H1 (cell line): ENCODE measurements at regions not wholly inside any gene's neighbourhood (a gene's known extent, or its start where the extent isn't known, plus 50 kb on each side); places are given as distances from the start of the nearest gene placed in this dataset.
A peak's percentile ranks its signal among the peaks of the same experiment; 100 is the strongest.

Experiments
- CTCF ChIA-PET: fragments of 300-600 bp; sonication (Branson Sonifier 250); formaldehyde crosslinking; loops from one replicate; lab custom pipeline; 2021; ENCODE audit not compliant: partially characterized antibody; lab: Charles Lee
- POLR2A ChIA-PET: fragments of 300-600 bp; sonication (Branson Sonifier 250); formaldehyde crosslinking; loops from one replicate; lab custom pipeline; 2021; ENCODE audit warnings: inconsistent platforms; ENCODE audit not compliant: partially characterized antibody; lab: Charles Lee
- DNase-seq, 2 experiments: peaks; one replicate each; pipeline versions ENCODE4 v3.0.0 to v3.0.0-alpha.2; 2010 to 2022; ENCODE audit warnings: low spot score in 2 of 2, low read depth in 1 of 2, mixed read lengths in 1 of 2
- FAIRE-seq: peaks from 2 replicates; lab custom pipeline; 2011; peaks lifted over from hg19 to GRCh38; lab: Jason Lieb, UNC
- H2AFZ ChIP-seq: 2 replicates; pipeline ENCODE4 v1.8.1; 2012; ENCODE audit warnings: low read length, inconsistent platforms
- H2AK5ac ChIP-seq: 2 replicates; pipeline ENCODE4 v1.6.1; 2013; ENCODE audit warnings: low read depth, low read length
- H2BK120ac ChIP-seq: replicated peaks from 2 replicates; pipeline ENCODE3; 2013; ENCODE audit warnings: low read depth, low read length, inconsistent platforms
- H2BK12ac ChIP-seq: 2 replicates; pipeline ENCODE4 v1.6.1; 2013; ENCODE audit warnings: low read depth, low read length
- H2BK15ac ChIP-seq: 2 replicates; pipeline ENCODE4 v1.6.1; 2013; ENCODE audit warnings: low read length
- H2BK20ac ChIP-seq: 2 replicates; pipeline ENCODE4 v1.6.1; 2013; ENCODE audit warnings: low read length
- H2BK5ac ChIP-seq: 2 replicates; pipeline ENCODE4 v1.6.1; 2013; ENCODE audit warnings: low read depth, low read length
- H3K14ac ChIP-seq: 2 replicates; pipeline ENCODE4 v1.6.1; 2013; ENCODE audit warnings: inconsistent platforms; ENCODE audit not compliant: insufficient read length
- H3K18ac ChIP-seq: 2 replicates; pipeline ENCODE4 v1.6.1; 2013; ENCODE audit warnings: low read length; ENCODE audit errors: extremely low read depth
- H3K23ac ChIP-seq: 2 replicates; pipeline ENCODE4 v1.6.1; 2013; ENCODE audit warnings: inconsistent platforms; ENCODE audit not compliant: insufficient read length
- H3K23me2 ChIP-seq: 2 replicates; pipeline ENCODE4 v1.6.1; 2013; ENCODE audit warnings: low read depth, low read length
- H3K27ac ChIP-seq: 2 replicates; pipeline ENCODE4 v1.6.1; 2011; ENCODE audit warnings: low read depth, low read length, inconsistent platforms
- H3K27me3 ChIP-seq, 4 experiments: replicated peaks in 1 of 4; 1 replicate in 1 of 4; 2 replicates in 3 of 4; pipeline versions ENCODE4 v1.6.1 to v1.8.1; 2011 to 2013; ENCODE audit warnings: low read length in 3 of 4, mild to moderate bottlenecking in 3 of 4, inconsistent platforms in 2 of 4, mixed read lengths in 2 of 4, moderate library complexity in 1 of 4; ENCODE audit not compliant: control insufficient read depth in 3 of 4, insufficient read depth in 3 of 4; ENCODE audit errors: extremely low read depth in 1 of 4
- H3K36me3 ChIP-seq, 4 experiments: 2 replicates each; pipeline versions ENCODE4 v1.6.1 to v1.8.1; 2011 to 2013; ENCODE audit warnings: mild to moderate bottlenecking in 4 of 4, low read length in 3 of 4, moderate library complexity in 2 of 4, control low read depth in 1 of 4, inconsistent platforms in 1 of 4; ENCODE audit not compliant: insufficient read depth in 4 of 4, control insufficient read depth in 2 of 4
- H3K4ac ChIP-seq: replicated peaks from 2 replicates; pipeline ENCODE3; 2013; ENCODE audit warnings: low read length, low read depth, mixed read lengths, inconsistent platforms; ENCODE audit not compliant: insufficient read length
- H3K4me1 ChIP-seq, 4 experiments: replicated peaks in 1 of 4; 1 replicate in 1 of 4; 2 replicates in 3 of 4; pipeline versions ENCODE4 v1.6.1 to v1.8.1; 2011 to 2013; ENCODE audit warnings: low read length in 3 of 4, inconsistent platforms in 2 of 4, mixed read lengths in 1 of 4; ENCODE audit not compliant: insufficient read depth in 4 of 4, control insufficient read depth in 3 of 4
- H3K4me2 ChIP-seq, 2 experiments: 2 replicates each; pipeline versions ENCODE4 v1.6.1 to v1.8.1; 2011 to 2013; ENCODE audit warnings: low read depth in 2 of 2, low read length in 2 of 2, control low read depth in 1 of 2, inconsistent platforms in 1 of 2, mild to moderate bottlenecking in 1 of 2; ENCODE audit not compliant: insufficient read depth in 1 of 2
- H3K4me3 ChIP-seq, 4 experiments: fragments of 200-600, 300-600 bp in 1 of 4; sonication (generic), shearing (Covaris generic), sonication (Bioruptor Twin) in 1 of 4; 2 replicates each; pipeline versions ENCODE4 v1.5.1 to v1.8.1; 2011 to 2016; ENCODE audit warnings: low read length in 4 of 4, low read depth in 3 of 4, control low read depth in 2 of 4, inconsistent platforms in 2 of 4, mild to moderate bottlenecking in 2 of 4, mixed read lengths in 1 of 4, moderate library complexity in 1 of 4; ENCODE audit not compliant: insufficient read depth in 2 of 4; ENCODE audit errors: extremely low read depth in 1 of 4
- H3K56ac ChIP-seq: replicated peaks from 2 replicates; pipeline ENCODE3; 2013; ENCODE audit warnings: low read depth, mild to moderate bottlenecking, mixed read lengths, low read length, inconsistent platforms; ENCODE audit not compliant: insufficient read length
- H3K79me1 ChIP-seq: 2 replicates; pipeline ENCODE4 v1.6.1; 2013; ENCODE audit warnings: low read depth, low read length, control low read depth
- H3K79me2 ChIP-seq, 2 experiments: 2 replicates each; pipeline versions ENCODE4 v1.6.1 to v1.8.1; 2012 to 2013; ENCODE audit warnings: low read length in 2 of 2, mild to moderate bottlenecking in 2 of 2, inconsistent platforms in 1 of 2; ENCODE audit not compliant: insufficient read depth in 2 of 2, control insufficient read depth in 1 of 2
- H3K9ac ChIP-seq, 4 experiments: replicated peaks in 1 of 4; 1 replicate in 1 of 4; 2 replicates in 3 of 4; pipeline versions ENCODE4 v1.6.1 to v1.8.1; 2011 to 2013; ENCODE audit warnings: low read depth in 3 of 4, low read length in 3 of 4, control low read depth in 2 of 4, mild to moderate bottlenecking in 2 of 4, moderate library complexity in 2 of 4, inconsistent platforms in 1 of 4; ENCODE audit errors: extremely low read depth in 1 of 4
- H3K9me3 ChIP-seq, 2 experiments: 2 replicates each; pipeline versions ENCODE4 v1.6.1 to v1.8.1; 2012 to 2013; ENCODE audit warnings: mild to moderate bottlenecking in 2 of 2, moderate library complexity in 2 of 2, control low read depth in 1 of 2, inconsistent platforms in 1 of 2, low read depth in 1 of 2, low read length in 1 of 2, mixed read lengths in 1 of 2; ENCODE audit not compliant: insufficient read depth in 2 of 2
- H4K20me1 ChIP-seq, 2 experiments: replicated peaks in 1 of 2; 2 replicates each; pipeline versions ENCODE3 to v1.8.1; 2011 to 2013; ENCODE audit warnings: inconsistent platforms in 2 of 2, low read length in 2 of 2, mild to moderate bottlenecking in 1 of 2; ENCODE audit not compliant: insufficient read depth in 2 of 2, control insufficient read depth in 1 of 2
- H4K5ac ChIP-seq: 2 replicates; pipeline ENCODE4 v1.6.1; 2013; ENCODE audit warnings: low read length, low read depth, mixed read lengths, inconsistent platforms; ENCODE audit not compliant: insufficient read length
- H4K8ac ChIP-seq: 2 replicates; pipeline ENCODE4 v1.8.0; 2013; ENCODE audit warnings: mild to moderate bottlenecking, moderate library complexity, low read length, inconsistent platforms; ENCODE audit not compliant: insufficient read depth; ENCODE audit errors: extremely low read depth
- H4K91ac ChIP-seq: replicated peaks from 2 replicates; pipeline ENCODE3; 2013; ENCODE audit warnings: low read length, mixed read lengths, inconsistent platforms; ENCODE audit not compliant: insufficient read length
- ASH2L ChIP-seq: fragments of 200-600, 300-600 bp; sonication (generic); IDR thresholded peaks from one replicate; pipeline ENCODE4 v1.7.1; 2017; ENCODE audit warnings: low read length
- HDAC2 ChIP-seq, 2 experiments: fragments of 300-600 bp in 1 of 2; sonication (generic) in 1 of 2; IDR thresholded peaks; 2 replicates each; pipeline ENCODE4 v1.6.1; 2011 to 2012; ENCODE audit warnings: low read depth in 2 of 2, low read length in 2 of 2, mild to moderate bottlenecking in 2 of 2, moderate library complexity in 2 of 2, borderline replicate concordance in 1 of 2, inconsistent platforms in 1 of 2
- HDAC6 ChIP-seq: IDR thresholded peaks from one replicate; pipeline ENCODE4 v1.7.1; 2012; ENCODE audit warnings: low read depth, mild to moderate bottlenecking, inconsistent platforms, low read length, moderate library complexity
- KDM4A ChIP-seq: IDR thresholded peaks from one replicate; pipeline ENCODE4 v1.7.1; 2012; ENCODE audit warnings: low read depth, mild to moderate bottlenecking, moderate library complexity, low read length, inconsistent platforms; ENCODE audit not compliant: severe bottlenecking
- POLR2AphosphoS5 ChIP-seq: IDR thresholded peaks from 2 replicates; pipeline ENCODE4 v1.6.1; 2011; ENCODE audit warnings: low read depth, low read length
- POU5F1 ChIP-seq: IDR thresholded peaks from 2 replicates; pipeline ENCODE4 v1.6.1; 2011; ENCODE audit warnings: low read depth, mild to moderate bottlenecking, low read length, moderate library complexity
- RBBP5 ChIP-seq: IDR thresholded peaks from 2 replicates; pipeline ENCODE4 v1.7.1; 2012; ENCODE audit warnings: low read depth, mild to moderate bottlenecking, inconsistent platforms, low read length, moderate library complexity, borderline replicate concordance
- RFX5 ChIP-seq: IDR thresholded peaks from 2 replicates; pipeline ENCODE4 v1.6.1; 2011; ENCODE audit warnings: low read depth, low read length, improper control_type of control experiment, borderline replicate concordance
- RNF2 ChIP-seq: fragments of 200-900, 300-1000 bp; sonication (generic); IDR thresholded peaks from 2 replicates; pipeline ENCODE4 v1.7.1; 2016; ENCODE audit warnings: borderline replicate concordance, low read depth, mild to moderate bottlenecking, antibody characterized with exemption, low read length; ENCODE audit not compliant: poor library complexity, severe bottlenecking; ENCODE audit errors: missing control alignments
- RXRA ChIP-seq: IDR thresholded peaks from 2 replicates; pipeline ENCODE4 v1.6.1; 2011; ENCODE audit warnings: low read depth, mild to moderate bottlenecking, low read length, moderate library complexity; ENCODE audit not compliant: insufficient read depth
- SIRT6 ChIP-seq: IDR thresholded peaks from one replicate; pipeline ENCODE4 v1.7.1; 2012; ENCODE audit warnings: low read length, inconsistent platforms
- TAF1 ChIP-seq: IDR thresholded peaks from 2 replicates; pipeline ENCODE4 v1.6.1; 2011; ENCODE audit warnings: mild to moderate bottlenecking, low read depth, low read length
- TCF12 ChIP-seq: IDR thresholded peaks from 2 replicates; pipeline ENCODE4 v1.6.1; 2011; ENCODE audit warnings: low read depth, mild to moderate bottlenecking, low read length
- YY1 ChIP-seq: IDR thresholded peaks from 2 replicates; pipeline ENCODE4 v1.6.1; 2011; ENCODE audit warnings: low read depth, mild to moderate bottlenecking, low read length
- WGBS, 2 experiments: shearing (Covaris generic) in 1 of 2; methylation state at CpG; one replicate each; pipeline versions ENCODE4 v1.1.6 to v1.1.7; 2013 to 2015; ENCODE audit warnings: low lambda C conversion rate in 2 of 2, mixed read lengths in 2 of 2, inconsistent platforms in 1 of 2, low coverage in 1 of 2, missing lambda C conversion rate in 1 of 2; ENCODE audit not compliant: insufficient replicate concordance in 2 of 2, insufficient coverage in 1 of 2, insufficient read length in 1 of 2; ENCODE audit errors: extremely low coverage in 1 of 2, missing lambda C conversion rate in 1 of 2; 5-methylcytosine and 5-hydroxymethylcytosine counted together

DNA sequence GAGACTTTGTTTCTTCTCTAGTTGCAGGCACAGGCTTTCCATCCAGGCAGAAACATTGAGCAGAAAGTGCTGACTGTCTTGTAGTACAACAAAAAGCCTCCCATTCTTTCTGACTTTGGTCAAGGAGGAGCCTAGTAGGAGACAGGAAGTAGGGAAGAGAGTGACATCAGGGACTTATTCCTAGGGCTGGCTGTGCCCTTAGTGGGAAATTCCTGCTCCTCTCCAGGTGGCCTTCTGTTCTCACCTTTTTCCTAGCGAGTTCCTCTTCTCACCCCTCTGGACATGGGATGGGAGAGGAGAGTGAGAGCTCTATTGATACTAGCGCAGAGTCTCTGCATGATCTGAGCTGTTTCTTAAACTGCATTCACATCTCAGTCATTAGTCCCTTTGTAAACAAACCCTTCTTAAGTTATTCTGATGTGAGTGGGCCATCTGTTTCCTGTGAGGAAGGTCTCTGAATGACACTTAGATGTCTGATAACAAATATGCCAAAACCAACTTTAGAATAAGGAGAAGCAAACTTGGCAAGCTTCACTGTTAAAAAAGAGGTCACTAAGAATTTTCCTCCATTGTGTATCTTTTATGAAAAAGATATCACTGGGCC is 455.0 kb downstream of the GJA1 start:
- peak overlapping the region; percentile 60; the same call in 1 of the 2 replicates for H2BK5ac ChIP-seq
- H3K23me2 ChIP-seq: no peaks in the 10 kb centered on the region
- H2BK120ac ChIP-seq: no peak overlapping the region
- no peak overlapping the region for H3K56ac ChIP-seq
- no peak overlapping the region for H4K8ac ChIP-seq
- no peak overlapping the region for H3K9ac ChIP-seq
- no peak overlapping the region for H3K23ac ChIP-seq
- H3K4ac ChIP-seq: no peak overlapping the region
- FAIRE-seq (no peak), DNase-seq (no peak)
- H3K14ac ChIP-seq: no peak overlapping the region
- no peak overlapping the region for H3K4me2 ChIP-seq
- no peak overlapping the region for H3K27ac ChIP-seq
- no peaks in the 10 kb centered on the region for H3K27me3 ChIP-seq
- H4K91ac ChIP-seq: no peak overlapping the region
- no peaks in the 10 kb centered on the region for H3K36me3 ChIP-seq
- 46% methylated on average over 2 of the region's 2 CpGs; no CpG with 5 or more reads in 1 of the 2 experiments for WGBS, 2 experiments
- H2BK15ac ChIP-seq: no peak overlapping the region
- no peaks in the 10 kb centered on the region for H3K79me2 ChIP-seq
- no peaks in the 10 kb centered on the region for H4K20me1 ChIP-seq
- H3K4me1 ChIP-seq: peaks cover 0 to 8% (median 1%) of the 10 kb centered on the region in 4 experiments; a peak in 2 of 7 replicates
- CTCF ChIA-PET: interaction anchor here (0.5 to 1.0 kb wide), 3 partner anchors 41 to 262 kb away, joined by 3 to 4 read pairs (median 3); no protein-coding TSS in a partner anchor
- H2BK12ac ChIP-seq: no peak overlapping the region
- H3K18ac ChIP-seq: no peak overlapping the region
- H4K5ac ChIP-seq: no peak overlapping the region
- no peaks in the 10 kb centered on the region for H3K9me3 ChIP-seq
- no peaks in the 10 kb centered on the region for H3K79me1 ChIP-seq
- H2BK20ac ChIP-seq: 0 out of 2 replicates have a peak overlapping the region, but pooled peaks have one; percentile 23
- POLR2A ChIA-PET: no interaction called here
- no peak overlapping the region for H3K4me3 ChIP-seq
- no peak overlapping the region for H2AK5ac ChIP-seq
- peak overlapping the region; percentile 49; the same call in 1 of the 2 replicates for H2AFZ ChIP-seq
- no peak for TF ChIP-seq TAF1
- no peak for TF ChIP-seq POU5F1
- TF ChIP-seq RBBP5: no peak
- TF ChIP-seq RFX5: no peak
- TF ChIP-seq YY1: no peak
- no peak for TF ChIP-seq POLR2AphosphoS5
- no peak for TF ChIP-seq SIRT6
- TF ChIP-seq RXRA: no peak
- TF ChIP-seq ASH2L: no peak
- TF ChIP-seq HDAC6: no peak
- TF ChIP-seq RNF2: no peak
- TF ChIP-seq KDM4A: no peak
- no peak for TF ChIP-seq TCF12
- no peak for TF ChIP-seq HDAC2 (IDR thresholded peaks at IDR 0.05; ENCODE audit: borderline replicate concordance in 1 of 2, low read depth in 2 of 2, low read length in 2 of 2)
